ENCODE measurements at regions not wholly inside any gene's neighbourhood (a gene's known extent, or its start where the extent isn't known, plus 50 kb on each side); places are given as distances from the start of the nearest gene placed in this dataset.

DNA sequence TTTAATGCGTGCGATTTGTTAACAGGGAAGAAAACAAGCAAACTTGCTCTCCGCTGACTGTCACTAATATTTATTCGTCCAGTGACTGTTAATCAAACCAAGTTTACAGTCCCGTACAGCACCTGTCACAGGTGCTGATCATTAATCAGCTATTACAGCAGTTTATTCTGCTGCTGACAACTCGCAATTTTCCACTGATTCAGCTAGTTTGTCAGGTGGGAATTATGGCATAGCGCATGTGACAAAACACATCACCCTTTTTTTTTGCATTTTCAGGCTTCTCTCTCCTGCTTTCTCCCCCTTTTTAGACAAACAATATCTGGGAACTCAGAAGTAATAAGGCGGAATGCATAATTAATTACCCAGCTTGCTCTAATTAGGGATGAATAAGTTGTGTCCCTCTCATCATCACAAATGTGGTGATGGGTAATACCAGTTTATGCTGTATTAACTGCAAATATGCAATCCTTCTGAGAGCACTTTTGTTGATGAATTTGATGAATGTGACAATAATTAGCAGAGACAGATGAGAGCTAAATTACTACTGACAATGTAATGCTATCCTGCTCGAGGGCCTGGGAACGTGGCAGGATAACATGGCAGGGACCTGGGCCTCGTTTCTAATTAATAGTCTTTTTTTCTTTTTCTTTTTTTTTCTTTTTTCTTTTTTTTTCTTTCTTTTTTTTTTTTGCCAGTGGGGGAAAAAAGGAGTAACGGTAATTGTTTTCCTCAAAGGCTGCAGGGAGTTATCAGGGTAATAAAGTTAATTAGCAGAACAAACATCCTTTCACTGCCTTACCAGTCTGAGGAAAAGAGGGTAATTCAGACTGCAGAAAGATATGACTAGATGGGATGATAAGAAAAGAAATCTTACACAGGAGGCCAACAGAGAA, 150.3 kb upstream of the SOX2 start (continued):
- TF ChIP-seq ZNF214 (tag by site-specific recombination; IDR thresholded peaks at IDR 0.05; ENCODE audit: borderline replicate concordance) (no peak), ZNF596 (tag by site-specific recombination; IDR thresholded peaks at IDR 0.05) (no peak), ZNF37A (tag by site-specific recombination; IDR thresholded peaks at IDR 0.05) (no peak), ZNF426 (tag by site-specific recombination; IDR thresholded peaks at IDR 0.05) (no peak), ZSCAN5A (tag by site-specific recombination; IDR thresholded peaks at IDR 0.05) (no peak)

DNA sequence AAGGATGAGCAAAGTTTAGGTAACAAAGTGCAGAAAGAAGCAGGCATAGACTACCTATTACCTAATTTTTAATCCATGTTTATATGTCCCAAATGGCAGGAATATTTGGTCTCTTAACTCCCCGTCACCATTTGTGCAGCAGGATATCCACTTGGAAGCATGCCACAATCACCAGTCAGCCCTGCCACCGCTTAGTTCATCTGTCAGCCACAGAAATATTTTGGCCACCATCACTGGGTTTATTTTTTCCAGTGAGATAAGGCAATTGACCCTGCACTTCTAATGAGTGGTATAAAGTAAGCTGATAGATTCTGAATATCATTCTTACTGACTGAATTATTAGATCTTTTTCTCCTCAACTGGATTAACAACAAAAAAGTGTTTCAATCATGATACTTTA, 152.9 kb upstream of the SOX2 start:
- CTCF ChIA-PET = no interaction called here
- H3K4me3 ChIP-seq (ENCODE audit: low read depth, low read length) = no peak overlapping the region

GRCh38 chr3:181555681-181556080, 156.0 kb upstream of the SOX2 start:
- POLR2A ChIA-PET = no interaction called here
- Histone ChIP-seq H3K36me3 (ENCODE audit: control insufficient read depth in 2 of 2, insufficient read depth in 1 of 2, low read length in 2 of 2) (no peaks in the 10 kb centered on the region), H3K4me3 (ENCODE audit: low read depth, low read length) (no peak overlapping the region), H3K27ac (ENCODE audit: extremely low read depth, low read depth, low read length) (no peak overlapping the region), H3K4me1 (ENCODE audit: control insufficient read depth, insufficient read depth, low read length) (no peaks in the 10 kb centered on the region; the same call in 1 of the 2 replicates), H3K9me3 (ENCODE audit: control insufficient read depth, insufficient read depth, low read depth, low read length) (no peaks in the 10 kb centered on the region)
- TF ChIP-seq TCF7L2 (IDR thresholded peaks at IDR 0.05; ENCODE audit: borderline replicate concordance, low read depth, low read length) (no peak), ZNF335 (tag by site-specific recombination; conservative IDR thresholded peaks at IDR 0.05) (no peak), SP3 (tag by site-specific recombination; IDR thresholded peaks at IDR 0.05) (no peak), ZNF138 (tag by site-specific recombination; IDR thresholded peaks at IDR 0.05; ENCODE audit: borderline replicate concordance) (no peak), ZXDB (tag by site-specific recombination; IDR thresholded peaks at IDR 0.05) (no peak), GLIS2 (tag by site-specific recombination; IDR thresholded peaks at IDR 0.05) (no peak)
- CTCF ChIA-PET = interaction anchor here (0.6 to 0.7 kb wide), 2 partner anchors 161 to 706 kb away, joined by 3 to 4 read pairs; no protein-coding TSS in a partner anchor

More for the DNA sequence above, 152.9 kb upstream of the SOX2 start:
- Histone ChIP-seq H3K27ac (ENCODE audit: extremely low read depth, low read depth, low read length) (no peak overlapping the region), H3K36me3 (ENCODE audit: control insufficient read depth in 2 of 2, insufficient read depth in 1 of 2, low read length in 2 of 2) (no peaks in the 10 kb centered on the region), H3K4me1 (ENCODE audit: control insufficient read depth, insufficient read depth, low read length) (no peaks in the 10 kb centered on the region; the same call in 1 of the 2 replicates), H3K9me3 (ENCODE audit: control insufficient read depth, insufficient read depth, low read depth, low read length) (no peaks in the 10 kb centered on the region)
- POLR2A ChIA-PET = no interaction called here
- TF ChIP-seq HOXC10 (CRISPR knock-in tag; IDR thresholded peaks at IDR 0.05) (no peak), ZNF549 (tag by site-specific recombination; IDR thresholded peaks at IDR 0.05) (no peak), EGR2 (tag by site-specific recombination; IDR thresholded peaks at IDR 0.05; ENCODE audit: low read depth) (no peak), ZNF580 (tag by site-specific recombination; IDR thresholded peaks at IDR 0.05) (no peak), ZNF302 (tag by site-specific recombination; IDR thresholded peaks at IDR 0.05; ENCODE audit: low read depth) (no peak), ZNF692 (tag by site-specific recombination; IDR thresholded peaks at IDR 0.05) (no peak), ZNF24 (tag by site-specific recombination; IDR thresholded peaks at IDR 0.05) (no peak), YY1 (tag by site-specific recombination; IDR thresholded peaks at IDR 0.05) (no peak), ZNF114 (tag by site-specific recombination; IDR thresholded peaks at IDR 0.05) (no peak)
- TF ChIP-seq, protein P1, sequence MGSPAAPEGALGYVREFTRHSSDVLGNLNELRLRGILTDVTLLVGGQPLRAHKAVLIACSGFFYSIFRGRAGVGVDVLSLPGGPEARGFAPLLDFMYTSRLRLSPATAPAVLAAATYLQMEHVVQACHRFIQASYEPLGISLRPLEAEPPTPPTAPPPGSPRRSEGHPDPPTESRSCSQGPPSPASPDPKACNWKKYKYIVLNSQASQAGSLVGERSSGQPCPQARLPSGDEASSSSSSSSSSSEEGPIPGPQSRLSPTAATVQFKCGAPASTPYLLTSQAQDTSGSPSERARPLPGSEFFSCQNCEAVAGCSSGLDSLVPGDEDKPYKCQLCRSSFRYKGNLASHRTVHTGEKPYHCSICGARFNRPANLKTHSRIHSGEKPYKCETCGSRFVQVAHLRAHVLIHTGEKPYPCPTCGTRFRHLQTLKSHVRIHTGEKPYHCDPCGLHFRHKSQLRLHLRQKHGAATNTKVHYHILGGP (tag by site-specific recombination; IDR thresholded peaks at IDR 0.05) = no peak

Data from HEK293 (cell line).